ENCODE measurements at regions not wholly inside any gene's neighbourhood (a gene's known extent, or its start where the extent isn't known, plus 50 kb on each side); places are given as distances from the start of the nearest gene placed in this dataset.

DNA sequence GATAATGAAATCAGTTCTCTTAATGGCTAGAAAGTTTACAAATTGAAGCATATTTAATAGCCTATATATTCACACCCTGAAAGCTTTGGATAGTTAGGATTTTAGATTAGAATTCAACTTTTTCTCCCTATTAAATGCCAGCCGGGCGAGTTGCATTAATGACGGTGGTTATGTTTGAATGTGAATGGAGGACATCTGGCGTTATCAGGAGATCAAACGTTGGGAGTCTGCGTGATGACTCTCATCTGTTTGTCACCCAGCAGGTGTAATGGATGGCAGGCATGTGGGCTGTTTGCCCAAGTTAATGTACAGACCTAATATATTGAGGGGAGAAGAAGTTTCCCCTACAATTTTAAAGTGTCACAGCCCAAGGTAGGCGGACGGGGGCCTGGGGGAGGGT lies 1227.7 kb upstream of the WWC1 start:
- H2AFZ ChIP-seq (ENCODE audit: control insufficient read depth, low read length), result no peak overlapping the region
- no peaks in the 10 kb centered on the region for H3K27me3 ChIP-seq (ENCODE audit: control insufficient read depth, extremely low read depth, insufficient read depth, low read length)
- TF ChIP-seq, protein P1, sequence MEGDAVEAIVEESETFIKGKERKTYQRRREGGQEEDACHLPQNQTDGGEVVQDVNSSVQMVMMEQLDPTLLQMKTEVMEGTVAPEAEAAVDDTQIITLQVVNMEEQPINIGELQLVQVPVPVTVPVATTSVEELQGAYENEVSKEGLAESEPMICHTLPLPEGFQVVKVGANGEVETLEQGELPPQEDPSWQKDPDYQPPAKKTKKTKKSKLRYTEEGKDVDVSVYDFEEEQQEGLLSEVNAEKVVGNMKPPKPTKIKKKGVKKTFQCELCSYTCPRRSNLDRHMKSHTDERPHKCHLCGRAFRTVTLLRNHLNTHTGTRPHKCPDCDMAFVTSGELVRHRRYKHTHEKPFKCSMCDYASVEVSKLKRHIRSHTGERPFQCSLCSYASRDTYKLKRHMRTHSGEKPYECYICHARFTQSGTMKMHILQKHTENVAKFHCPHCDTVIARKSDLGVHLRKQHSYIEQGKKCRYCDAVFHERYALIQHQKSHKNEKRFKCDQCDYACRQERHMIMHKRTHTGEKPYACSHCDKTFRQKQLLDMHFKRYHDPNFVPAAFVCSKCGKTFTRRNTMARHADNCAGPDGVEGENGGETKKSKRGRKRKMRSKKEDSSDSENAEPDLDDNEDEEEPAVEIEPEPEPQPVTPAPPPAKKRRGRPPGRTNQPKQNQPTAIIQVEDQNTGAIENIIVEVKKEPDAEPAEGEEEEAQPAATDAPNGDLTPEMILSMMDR (optimal IDR thresholded peaks at IDR 0.05 in 1 of 3, IDR thresholded peaks at IDR 0.05 in 1 of 3, conservative IDR thresholded peaks at IDR 0.05 in 1 of 3; ENCODE audit: extremely low read depth in 1 of 3, insufficient read depth in 2 of 3, low read length in 3 of 3), result no peak
- no peak for TF ChIP-seq EZH2 (IDR thresholded peaks at IDR 0.05; ENCODE audit: low read length)
- H3K4me2 ChIP-seq (ENCODE audit: control insufficient read depth, extremely low read depth, insufficient read depth, low read depth, low read length), result no peak overlapping the region
- no peak for FAIRE-seq
- no peak overlapping the region for H3K9ac ChIP-seq (ENCODE audit: control insufficient read depth, extremely low read depth, insufficient read depth, low read length)
- no peaks in the 10 kb centered on the region for H3K36me3 ChIP-seq (ENCODE audit: control insufficient read depth in 2 of 2, extremely low read depth in 1 of 2, insufficient read depth in 2 of 2, low read length in 2 of 2)
- dilution Hi-C loops (cut with MboI; ENCODE audit: extremely low pct_ligation_motif_present, low sequenced_read_pairs), result no loop called here
- H3K4me3 ChIP-seq (ENCODE audit: control insufficient read depth in 2 of 3, extremely low read depth in 1 of 3, insufficient read depth in 2 of 3, low read depth in 1 of 3, low read length in 3 of 3), result no peak overlapping the region
- H3K79me2 ChIP-seq (ENCODE audit: control insufficient read depth, insufficient read depth, low read length), result no peaks in the 10 kb centered on the region
- DNase-seq (ENCODE audit: low read depth, low spot score), result no peak
- H3K4me1 ChIP-seq (ENCODE audit: control insufficient read depth, extremely low read depth, insufficient read depth, low read length), result no peaks in the 10 kb centered on the region
- no peak overlapping the region for H3K27ac ChIP-seq (ENCODE audit: control insufficient read depth, insufficient read depth, low read length)
- no peaks in the 10 kb centered on the region for H4K20me1 ChIP-seq (ENCODE audit: control insufficient read depth, extremely low read depth, insufficient read depth, low read length)
- H3K9me1 ChIP-seq (ENCODE audit: control insufficient read depth, extremely low read depth, insufficient read depth, low read length), result no peaks in the 10 kb centered on the region
- H3K9me3 ChIP-seq (ENCODE audit: control insufficient read depth, low read depth, low read length), result no peaks in the 10 kb centered on the region

DNA sequence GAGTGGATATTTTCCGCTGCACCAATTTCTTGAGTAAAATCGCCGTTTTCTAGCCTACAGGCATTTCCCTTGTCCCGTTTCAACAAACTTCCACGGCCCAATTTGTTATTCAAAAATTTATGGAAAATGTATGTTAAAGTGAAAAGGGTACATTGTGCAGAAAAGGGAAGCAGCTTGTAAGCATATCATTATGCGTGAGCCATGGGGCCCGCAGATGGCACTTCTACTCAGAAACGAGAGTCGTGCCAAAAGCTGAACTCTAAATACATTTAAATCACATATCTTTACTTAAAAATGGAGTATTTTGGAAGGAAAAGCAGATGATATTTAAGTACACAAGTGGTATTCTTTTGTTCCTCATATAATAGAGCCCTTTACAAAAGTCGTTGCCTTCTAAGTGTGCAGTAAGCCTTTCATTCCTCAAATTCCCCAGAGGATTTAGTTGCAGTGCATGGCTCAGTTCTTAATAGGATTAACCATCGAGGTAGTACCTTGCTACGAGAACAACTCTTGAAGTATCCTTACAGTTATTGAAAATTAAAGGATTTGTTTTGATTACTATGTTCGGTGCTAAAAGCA lies 1227.2 kb upstream of the WWC1 start:
- TF ChIP-seq, protein P1 (optimal IDR thresholded peaks at IDR 0.05 in 1 of 3, IDR thresholded peaks at IDR 0.05 in 1 of 3, conservative IDR thresholded peaks at IDR 0.05 in 1 of 3; ENCODE audit: extremely low read depth in 1 of 3, insufficient read depth in 2 of 3, low read length in 3 of 3), result no peak
- no peak for TF ChIP-seq EZH2 (IDR thresholded peaks at IDR 0.05; ENCODE audit: low read length)
- Histone ChIP-seq H3K9me3 (ENCODE audit: control insufficient read depth, low read depth, low read length) (no peaks in the 10 kb centered on the region), H3K4me2 (ENCODE audit: control insufficient read depth, extremely low read depth, insufficient read depth, low read depth, low read length) (no peak overlapping the region), H3K27me3 (ENCODE audit: control insufficient read depth, extremely low read depth, insufficient read depth, low read length) (no peaks in the 10 kb centered on the region), H2AFZ (ENCODE audit: control insufficient read depth, low read length) (no peak overlapping the region), H3K9me1 (ENCODE audit: control insufficient read depth, extremely low read depth, insufficient read depth, low read length) (no peaks in the 10 kb centered on the region), H3K4me1 (ENCODE audit: control insufficient read depth, extremely low read depth, insufficient read depth, low read length) (no peaks in the 10 kb centered on the region), H3K79me2 (ENCODE audit: control insufficient read depth, insufficient read depth, low read length) (no peaks in the 10 kb centered on the region), H3K9ac (ENCODE audit: control insufficient read depth, extremely low read depth, insufficient read depth, low read length) (no peak overlapping the region), H3K27ac (ENCODE audit: control insufficient read depth, insufficient read depth, low read length) (no peak overlapping the region), H3K4me3 (ENCODE audit: control insufficient read depth in 2 of 3, extremely low read depth in 1 of 3, insufficient read depth in 2 of 3, low read depth in 1 of 3, low read length in 3 of 3) (no peak overlapping the region), H3K36me3 (ENCODE audit: control insufficient read depth in 2 of 2, extremely low read depth in 1 of 2, insufficient read depth in 2 of 2, low read length in 2 of 2) (no peaks in the 10 kb centered on the region), H4K20me1 (ENCODE audit: control insufficient read depth, extremely low read depth, insufficient read depth, low read length) (no peaks in the 10 kb centered on the region)
- FAIRE-seq (no peak), DNase-seq (ENCODE audit: low read depth, low spot score) (no peak)
- dilution Hi-C loops (cut with MboI; ENCODE audit: extremely low pct_ligation_motif_present, low sequenced_read_pairs), result no loop called here

Data from keratinocyte (primary cell).